HG02588 (cell line): ENCODE measurements at regions not wholly inside any gene's neighbourhood (a gene's known extent, or its start where the extent isn't known, plus 50 kb on each side); places are given as distances from the start of the nearest gene placed in this dataset.

ENCODE experiments used
- ATAC-seq: cut with Tn5 transposase; IDR thresholded peaks from one replicate; pipeline ENCODE4 v1.9.1; 2021; ENCODE audit warnings: mild to moderate bottlenecking, moderate library complexity; ENCODE audit not compliant: unreplicated experiment

- no peak for ATAC-seq
These were observed 54.4 kb upstream of the C1orf174 start for GRCh38 chr1:3954170-3955169.

- ATAC-seq: no peak
These were observed 55.2 kb upstream of the C1orf174 start for GRCh38 chr1:3955196-3955772.

DNA sequence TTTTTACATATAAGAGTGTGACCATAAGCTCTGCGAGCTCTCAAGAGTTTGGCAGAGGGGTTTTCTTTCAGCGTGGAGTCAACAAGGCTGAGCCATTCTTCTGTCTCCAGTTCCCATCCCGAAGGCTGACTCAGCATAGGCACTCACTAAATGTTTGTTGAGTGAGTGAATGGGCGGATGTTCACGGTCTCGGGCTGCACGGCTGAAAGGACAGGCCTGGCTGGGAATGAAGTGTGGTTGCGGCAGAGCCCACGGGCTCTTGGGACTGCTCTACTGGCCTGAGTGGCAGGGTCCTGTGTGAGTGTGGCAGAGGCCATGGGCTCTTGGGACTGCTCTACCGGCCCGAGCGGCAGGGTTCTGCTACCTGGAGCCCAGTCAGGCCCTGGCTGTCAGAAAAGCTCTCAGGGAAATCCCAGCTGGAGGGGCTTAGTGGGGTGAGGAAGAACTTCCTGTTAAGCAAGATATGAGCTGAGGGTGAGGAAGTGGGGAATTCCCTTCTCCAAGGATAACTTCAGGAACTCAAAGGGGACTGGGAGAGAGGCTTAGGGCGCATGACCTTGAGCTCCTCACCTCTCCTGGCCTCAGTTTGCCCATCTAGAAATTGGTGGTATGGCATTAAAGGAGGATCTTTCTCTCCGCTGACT, 56.6 kb upstream of the C1orf174 start:
- ATAC-seq: no peak

- no peak for ATAC-seq
These were observed 59.3 kb upstream of the C1orf174 start for GRCh38 chr1:3959361-3959760.

DNA sequence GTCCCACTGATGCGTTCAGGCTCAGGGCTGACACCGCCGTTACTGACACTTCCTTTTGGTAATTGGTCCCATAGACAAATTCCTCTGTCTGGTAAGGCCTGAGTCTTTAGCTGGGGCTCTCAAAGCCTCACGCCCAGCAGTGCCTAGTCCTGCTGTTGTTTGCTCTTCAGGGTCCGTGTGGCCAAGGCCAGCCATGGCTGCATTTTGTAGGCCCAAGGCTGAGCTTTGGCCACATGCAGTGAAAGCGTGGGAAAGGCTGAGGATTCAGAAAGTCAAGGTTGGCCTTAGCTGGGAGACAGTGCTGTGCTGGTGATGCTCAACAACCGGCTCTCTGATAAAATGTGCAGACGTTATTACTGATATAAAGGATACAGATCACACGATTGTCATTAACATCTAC, 63.5 kb upstream of the C1orf174 start:
- no peak for ATAC-seq

DNA sequence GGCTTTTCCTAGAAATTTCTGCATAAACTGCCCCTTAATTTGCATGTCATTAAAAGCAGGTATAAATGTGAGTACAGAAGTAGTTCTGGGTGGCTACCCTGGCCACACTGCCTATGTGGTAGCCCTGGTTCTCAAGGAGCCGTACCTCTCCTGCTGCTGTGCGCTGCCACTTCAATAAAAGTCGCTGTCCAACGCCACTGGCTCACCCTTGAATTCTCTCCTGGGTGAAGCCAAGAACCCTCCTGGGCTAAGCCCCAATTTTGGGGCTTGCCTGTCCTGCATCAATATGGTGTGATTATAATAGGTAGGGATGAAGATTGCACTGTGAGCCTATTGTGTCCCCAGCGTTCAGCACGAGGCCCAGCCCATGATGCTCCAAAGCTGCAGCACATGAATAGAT, 65.6 kb upstream of the C1orf174 start:
- no peak for ATAC-seq

GRCh38 chr1:3968851-3969250, 68.8 kb upstream of the C1orf174 start:
- no peak for ATAC-seq

- no peak for ATAC-seq
These were observed 71.9 kb upstream of the C1orf174 start for GRCh38 chr1:3971981-3972380.

GRCh38 chr1:3975903-3976630, 76.0 kb upstream of the C1orf174 start:
- no peak for ATAC-seq

DNA sequence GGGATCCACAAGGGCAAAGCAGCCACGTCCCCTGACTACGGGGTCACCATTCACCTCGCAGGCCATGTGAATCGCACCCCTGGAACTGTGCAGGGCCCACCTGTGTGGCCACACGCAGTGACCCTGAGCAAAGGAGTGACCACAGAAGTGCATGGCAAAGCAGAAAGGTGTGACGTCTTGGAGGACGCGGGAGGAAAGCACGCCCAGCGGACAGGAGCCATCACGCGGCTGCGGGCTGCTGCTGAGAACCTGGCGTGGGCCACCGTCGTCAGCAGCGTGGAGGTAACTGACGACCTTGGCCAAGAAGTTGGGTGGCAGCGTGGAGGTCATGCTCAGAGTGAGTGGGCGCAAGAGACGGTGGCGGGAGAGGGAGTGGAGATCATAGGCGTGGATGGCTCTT, 76.7 kb upstream of the C1orf174 start:
- ATAC-seq: no peak

GRCh38 chr1:3978196-3978989, 78.3 kb upstream of the C1orf174 start:
- no peak for ATAC-seq

DNA sequence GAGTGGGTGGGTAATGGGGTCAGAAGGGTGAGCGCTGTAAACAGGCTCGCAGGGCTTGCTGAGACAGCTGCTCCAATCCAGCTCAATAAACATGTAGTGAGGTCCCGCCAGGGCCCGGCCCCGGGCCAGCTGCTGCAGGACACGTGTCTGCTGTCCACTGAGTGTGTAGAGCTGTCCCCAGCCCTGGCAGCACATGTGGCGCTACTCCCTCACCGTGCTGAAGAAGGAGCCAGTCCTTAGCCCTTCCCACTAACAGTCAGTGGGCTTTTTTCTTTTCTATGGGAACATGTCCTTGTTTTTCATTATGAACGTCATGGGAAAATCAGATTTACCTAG, 78.9 kb upstream of the C1orf174 start:
- ATAC-seq: no peak

DNA sequence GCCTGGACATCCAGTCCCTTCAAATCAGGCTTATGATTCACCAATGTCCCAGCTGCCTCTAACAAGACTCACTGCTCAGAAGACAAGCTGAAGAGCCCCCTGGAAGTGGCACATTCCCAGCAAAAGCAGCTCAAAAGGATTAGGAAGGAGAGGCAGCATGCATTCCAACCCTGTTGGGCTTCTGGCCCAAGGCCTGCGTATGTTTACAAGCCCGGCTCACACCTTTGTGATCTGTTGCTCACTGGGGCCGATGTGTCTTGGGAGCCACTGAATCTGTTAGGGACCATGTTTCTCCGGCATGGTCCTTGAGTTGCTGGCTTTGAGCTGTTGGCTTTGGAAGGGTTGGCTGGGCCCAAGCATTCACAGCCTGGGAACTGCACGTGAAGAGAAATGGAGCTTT, 81.2 kb upstream of the C1orf174 start:
- ATAC-seq: no peak

- no peak for ATAC-seq
These were observed 81.9 kb upstream of the C1orf174 start for GRCh38 chr1:3981746-3982505.

DNA sequence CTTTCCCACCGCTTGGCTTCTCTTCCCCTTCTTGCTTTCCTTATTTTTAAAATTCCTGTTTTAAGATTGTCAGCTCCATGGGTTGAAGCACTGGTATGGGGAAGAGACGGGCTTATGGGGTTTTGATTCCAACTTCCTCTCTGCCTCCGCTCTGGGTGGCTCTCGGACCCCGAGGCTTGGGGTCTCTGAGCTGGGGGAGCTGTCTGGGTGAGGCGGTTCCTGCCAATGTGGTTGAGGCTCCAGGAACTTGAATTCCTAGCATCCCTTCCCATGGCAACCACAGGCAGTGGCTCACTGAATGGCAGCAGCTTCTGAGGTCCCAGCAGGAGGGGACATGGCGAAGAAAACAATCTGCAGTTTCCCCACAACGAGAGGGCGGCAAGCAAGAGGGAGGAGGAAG, 83.1 kb upstream of the C1orf174 start:
- ATAC-seq: no peak

DNA sequence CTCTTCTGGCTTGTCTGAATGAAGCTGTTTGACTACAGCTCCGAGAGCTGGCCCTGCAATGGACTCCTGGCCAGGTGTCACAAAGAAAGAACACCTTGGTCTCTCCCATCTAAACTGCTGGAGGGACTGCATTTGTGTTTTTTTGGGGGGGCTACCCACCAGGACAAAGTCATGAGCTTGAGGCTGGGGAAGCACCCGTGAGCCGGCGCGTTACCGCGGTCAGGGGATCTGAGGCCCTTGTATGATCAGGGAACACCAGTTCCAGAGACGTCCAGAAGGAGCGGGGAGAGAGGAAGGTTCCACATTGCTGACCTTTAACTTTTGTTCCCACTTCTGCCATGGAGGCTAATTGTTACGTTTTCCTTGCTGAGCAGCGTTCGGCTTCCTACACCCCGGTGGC, 84.5 kb upstream of the C1orf174 start:
- no peak for ATAC-seq

- no peak for ATAC-seq
These were observed 86.7 kb upstream of the C1orf174 start for GRCh38 chr1:3986686-3987218.

- no peak for ATAC-seq
These were observed 87.7 kb upstream of the C1orf174 start for GRCh38 chr1:3987669-3988235.

GRCh38 chr1:3988431-3988830, 88.4 kb upstream of the C1orf174 start:
- ATAC-seq: no peak
